SK-N-SH (cell line): ENCODE measurements at regions not wholly inside any gene's neighbourhood (a gene's known extent, or its start where the extent isn't known, plus 50 kb on each side); places are given as distances from the start of the nearest gene placed in this dataset.

ENCODE experiments used
- CHD2 ChIP-seq: fragments of 150-350 bp; IDR thresholded peaks from 2 replicates; pipeline ENCODE4 v1.6.1; 2018; ENCODE audit warnings: low read length; ENCODE audit not compliant: partially characterized antibody
- CTCF ChIP-seq: fragments of 200-600 bp; sonication (generic); IDR thresholded peaks from 2 replicates; pipeline ENCODE4 v1.6.1; 2017; ENCODE audit warnings: antibody characterized with exemption, mild to moderate bottlenecking, moderate library complexity
- EP300 ChIP-seq, 2 experiments: IDR thresholded peaks; 2 replicates each; pipeline versions ENCODE4 v1.4.0 to v1.6.1; 2012; ENCODE audit warnings: borderline replicate concordance in 1 of 2, low read depth in 1 of 2, low read length in 1 of 2
- EZH2phosphoT487 ChIP-seq: fragments of 200-600 bp; sonication (generic); IDR thresholded peaks from 2 replicates; pipeline ENCODE4 v1.6.1; 2017; ENCODE audit warnings: low read depth, mixed run types, mild to moderate bottlenecking, antibody characterized with exemption, moderate library complexity, borderline replicate concordance
- GABPA ChIP-seq: IDR thresholded peaks from 2 replicates; pipeline ENCODE4 v1.4.0; 2012; ENCODE audit warnings: low read depth, mild to moderate bottlenecking
- MAX ChIP-seq: IDR thresholded peaks from 2 replicates; pipeline ENCODE4 v1.4.0; 2012; ENCODE audit warnings: low read depth
- PBX3 ChIP-seq: IDR thresholded peaks from 2 replicates; pipeline ENCODE4; 2012
- POLR2AphosphoS5 ChIP-seq: IDR thresholded peaks from 2 replicates; pipeline ENCODE4 v1.6.1; 2012; ENCODE audit warnings: low read depth, low read length
- RAD21 ChIP-seq: IDR thresholded peaks from 2 replicates; pipeline ENCODE4 v1.6.1; 2012; ENCODE audit warnings: mild to moderate bottlenecking, low read length
- TAF1 ChIP-seq: IDR thresholded peaks from 2 replicates; pipeline ENCODE4 v1.6.1; 2012; ENCODE audit warnings: low read depth, mild to moderate bottlenecking, low read length, moderate library complexity, borderline replicate concordance
- ZBTB33 ChIP-seq: IDR thresholded peaks from 2 replicates; pipeline ENCODE4 v1.4.0; 2012; ENCODE audit warnings: low read depth, borderline replicate concordance

- TF ChIP-seq RAD21 (no peak), EZH2phosphoT487 (no peak), CTCF (no peak), POLR2AphosphoS5 (no peak), PBX3 (no peak), GABPA (no peak), MAX (no peak), TAF1 (no peak), ZBTB33 (no peak), EP300 (IDR thresholded peaks at IDR 0.05; ENCODE audit: borderline replicate concordance in 1 of 2, low read depth in 1 of 2, low read length in 1 of 2) (no peak), CHD2 (no peak)
These were observed 174.4 kb upstream of the RGMB start for GRCh38 chr5:98599016-98599415.
